Stimulated activated CD8-positive, alpha-beta memory T cell treated with anti-CD3 and anti-CD28 coated beads, Interleukin-4, amount 100 ng/mL, for 48 hours (primary cell): ENCODE measurements at regions not wholly inside any gene's neighbourhood (a gene's known extent, or its start where the extent isn't known, plus 50 kb on each side); places are given as distances from the start of the nearest gene placed in this dataset.

Source experiments
- DNase-seq: peaks from one replicate; pipeline ENCODE4 v3.0.0-alpha.2; 2020

DNA sequence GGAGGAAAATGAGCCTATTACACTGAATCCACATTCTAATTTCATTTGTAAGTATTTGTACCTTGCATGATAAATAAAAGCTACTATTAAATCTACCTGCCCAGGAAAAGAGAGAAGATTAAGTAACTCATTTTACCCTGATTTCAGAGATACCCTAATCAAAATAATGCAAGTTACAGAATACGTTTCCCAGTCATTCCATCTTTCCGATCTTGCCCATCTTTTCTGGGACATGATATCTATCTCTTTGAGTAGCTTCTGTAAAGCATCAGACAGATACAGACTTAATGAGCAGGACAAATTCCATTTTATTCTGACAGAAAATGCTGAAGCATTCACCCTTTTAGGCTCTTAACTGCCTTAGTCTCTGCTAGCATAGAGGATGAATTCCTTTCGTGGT is 56.6 kb downstream of the SPRY2 start:
- no peak for DNase-seq

DNA sequence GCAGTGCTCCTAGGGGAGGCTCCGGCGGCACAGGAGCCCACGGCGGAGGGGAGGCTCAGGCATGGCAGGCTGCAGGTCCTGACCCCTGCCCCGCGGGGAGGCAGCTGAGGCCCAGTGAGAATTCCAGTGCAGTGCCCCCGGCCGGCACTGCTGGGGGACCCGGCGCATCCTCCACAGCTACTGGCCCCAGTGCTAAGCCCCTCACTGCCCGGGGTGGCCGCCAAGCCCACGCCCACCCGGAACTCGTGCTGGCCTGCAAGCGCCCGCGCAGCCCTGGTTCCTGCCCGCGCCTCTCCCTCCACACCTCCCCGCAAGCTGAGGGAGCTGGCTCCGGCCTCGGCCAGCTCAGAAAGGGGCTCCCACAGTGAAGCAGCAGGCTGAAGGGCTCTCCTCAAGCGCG is 62.2 kb downstream of the SPRY2 start:
- no peak for DNase-seq

- DNase-seq: no peak
Measured at GRCh38 chr13:80276371-80277289, 64.3 kb downstream of the SPRY2 start.

DNA sequence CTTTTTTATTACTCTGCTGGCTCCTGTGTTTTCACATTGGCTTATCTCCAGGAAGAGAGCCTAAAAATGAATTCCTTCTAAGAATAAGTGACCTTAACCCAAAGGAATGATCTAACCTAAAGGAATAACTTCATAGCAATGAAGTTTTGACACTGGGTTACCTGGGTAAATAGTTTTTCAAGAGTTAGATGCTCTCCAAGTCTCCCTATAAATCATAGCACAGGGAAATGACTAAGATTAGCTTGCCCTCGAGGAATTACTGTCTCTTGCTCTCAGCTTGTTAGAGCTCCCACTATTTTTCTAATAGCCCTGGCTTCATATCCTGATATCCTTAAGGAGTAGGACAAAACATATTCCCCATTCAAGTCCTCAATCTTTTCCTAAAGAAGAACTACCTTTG is 66.3 kb downstream of the SPRY2 start:
- DNase-seq: no peak

DNA sequence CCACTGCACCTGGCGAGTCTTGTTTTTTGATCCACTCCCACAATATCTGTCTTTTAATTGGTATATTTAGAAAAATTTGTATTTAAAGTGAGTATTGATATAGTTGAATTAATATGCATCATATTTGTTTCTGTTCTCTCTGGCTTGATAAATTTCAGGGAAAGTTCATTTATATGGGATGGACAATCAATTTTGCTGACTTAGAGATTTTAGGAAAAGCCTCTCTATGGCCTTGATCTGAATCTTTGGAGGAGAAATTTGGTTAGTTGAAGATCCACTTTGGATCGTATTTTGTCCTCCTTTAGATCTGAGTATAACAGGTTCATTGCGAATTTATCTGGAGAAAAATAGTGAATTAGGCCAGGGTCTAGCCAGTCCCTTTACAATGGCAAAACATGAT is 67.2 kb downstream of the SPRY2 start:
- no peak for DNase-seq

GRCh38 chr13:80265348-80265747 is 75.6 kb downstream of the SPRY2 start:
- no peak for DNase-seq

- DNase-seq: no peak
Measured at GRCh38 chr13:80263745-80264513, 77.0 kb downstream of the SPRY2 start.

DNA sequence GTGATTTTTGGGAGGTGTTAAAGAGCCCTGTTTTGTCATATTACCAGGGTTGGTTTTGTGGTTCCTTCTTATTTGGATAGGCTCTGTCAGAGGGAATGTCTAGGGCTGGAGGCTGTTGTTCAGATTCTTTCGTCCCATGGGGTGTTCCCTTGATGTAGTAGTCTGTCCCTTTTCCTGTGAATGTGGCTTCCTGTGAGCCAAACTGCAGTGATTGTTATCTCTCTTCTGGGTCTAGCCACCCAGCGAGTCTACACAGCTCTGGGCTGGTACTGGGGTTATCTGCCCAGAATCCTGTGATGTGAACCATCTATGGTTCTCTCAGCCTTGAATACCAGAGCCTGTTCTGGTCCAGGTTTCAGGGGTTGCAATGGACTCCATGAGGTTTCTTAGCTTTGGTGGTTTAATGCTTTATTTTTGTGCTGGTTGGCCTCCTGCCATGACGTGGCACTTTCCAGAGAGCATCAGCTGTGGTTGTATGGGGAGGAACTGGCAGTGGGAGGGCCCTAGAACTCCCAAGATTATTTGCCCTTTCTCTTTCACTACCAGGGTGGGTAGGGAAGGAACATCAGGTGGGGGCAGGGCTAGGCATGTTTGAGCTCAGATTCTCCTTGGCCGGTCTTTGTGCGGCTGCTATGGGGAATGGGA is 78.8 kb downstream of the SPRY2 start:
- DNase-seq: no peak

DNA sequence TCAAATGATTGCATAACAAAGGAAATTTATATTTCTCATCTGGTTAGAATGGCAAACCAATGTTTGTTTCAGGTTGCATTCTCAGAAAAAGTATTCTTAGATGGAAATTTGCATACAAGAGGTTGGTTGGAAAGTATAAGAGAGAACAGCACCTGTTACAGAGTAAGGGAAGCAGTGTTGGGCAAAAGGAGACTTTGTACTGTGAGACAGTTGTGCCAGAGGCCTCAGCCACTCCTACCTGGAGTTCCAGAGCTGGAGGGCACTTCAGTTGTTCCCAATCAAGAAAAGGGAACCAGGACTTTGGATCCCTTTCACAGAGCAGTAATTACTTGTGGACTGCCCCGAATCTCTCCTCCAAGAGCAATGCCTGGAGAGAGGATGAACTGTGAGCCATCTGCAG is 81.8 kb downstream of the SPRY2 start:
- DNase-seq: no peak

DNA sequence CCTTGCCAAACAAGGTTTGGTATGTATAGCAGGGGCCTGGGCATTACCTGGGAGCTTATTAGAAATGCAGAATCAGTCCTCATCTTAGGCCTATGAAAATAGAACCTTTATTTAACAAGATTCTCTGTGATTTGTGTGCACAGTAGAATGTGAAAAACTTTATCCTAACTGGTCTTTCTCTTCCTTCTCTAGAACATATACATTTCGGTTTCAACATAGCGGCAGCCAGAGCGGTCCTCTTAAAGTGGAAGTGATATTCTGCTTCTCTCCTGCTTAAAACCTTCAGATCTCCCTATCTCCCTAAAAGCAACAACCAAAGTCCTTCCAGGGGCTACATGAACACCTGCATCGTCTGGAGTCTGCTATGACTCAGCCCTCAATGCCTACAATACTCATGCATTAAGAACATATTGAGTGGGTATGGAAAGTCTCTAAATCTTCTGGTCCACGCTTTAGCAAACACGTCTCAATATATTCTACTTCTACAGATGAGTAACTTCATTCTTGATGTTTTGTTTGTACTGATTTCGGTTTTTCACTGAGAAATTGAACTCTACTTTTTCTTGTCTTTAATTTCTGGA is 84.5 kb downstream of the SPRY2 start:
- no peak for DNase-seq

- no peak for DNase-seq
Measured at GRCh38 chr13:80255946-80256345, 85.0 kb downstream of the SPRY2 start.

DNA sequence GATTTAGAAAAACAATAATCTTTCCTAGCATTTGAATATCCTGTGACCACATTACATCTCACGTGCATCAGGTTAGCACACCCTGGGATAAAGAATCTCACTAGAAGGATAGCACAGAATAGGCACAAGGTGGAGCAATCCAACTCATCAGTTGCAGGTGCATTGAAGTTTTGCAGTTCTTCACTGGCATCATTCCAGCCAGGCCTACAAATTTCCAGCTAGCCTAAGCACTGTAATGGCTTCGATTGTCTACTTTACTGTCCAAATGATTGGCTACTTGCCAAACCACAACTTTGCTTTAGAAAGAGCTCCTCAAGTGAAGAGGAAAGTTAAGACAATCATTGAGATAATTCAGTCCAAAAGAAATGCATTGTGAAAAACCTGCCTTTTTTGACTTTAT is 89.5 kb downstream of the SPRY2 start:
- DNase-seq: no peak

- DNase-seq: no peak
Measured at GRCh38 chr13:80250213-80250810, 90.6 kb downstream of the SPRY2 start.

- no peak for DNase-seq
Measured at GRCh38 chr13:80249516-80250212, 91.3 kb downstream of the SPRY2 start.

GRCh38 chr13:80245162-80245733 is 95.7 kb downstream of the SPRY2 start:
- DNase-seq: no peak

DNA sequence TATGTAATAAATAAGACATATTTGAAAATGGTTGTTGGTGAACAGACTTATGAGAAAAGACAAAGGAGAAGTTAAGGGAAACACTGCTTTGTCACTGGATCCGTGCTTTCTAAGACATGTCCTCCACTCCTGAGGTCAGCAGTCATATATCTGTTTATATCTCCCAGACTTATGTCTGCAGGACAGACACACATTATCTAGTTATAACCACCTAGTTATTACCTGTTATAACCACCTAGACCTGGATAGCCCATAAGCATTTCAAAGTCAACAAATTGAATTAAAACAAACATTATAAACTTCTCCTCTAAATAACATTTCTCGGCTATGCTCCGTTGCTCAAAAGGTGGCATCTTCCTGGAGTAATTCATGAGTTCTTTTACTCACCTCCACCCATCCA is 96.4 kb downstream of the SPRY2 start:
- DNase-seq: no peak

DNA sequence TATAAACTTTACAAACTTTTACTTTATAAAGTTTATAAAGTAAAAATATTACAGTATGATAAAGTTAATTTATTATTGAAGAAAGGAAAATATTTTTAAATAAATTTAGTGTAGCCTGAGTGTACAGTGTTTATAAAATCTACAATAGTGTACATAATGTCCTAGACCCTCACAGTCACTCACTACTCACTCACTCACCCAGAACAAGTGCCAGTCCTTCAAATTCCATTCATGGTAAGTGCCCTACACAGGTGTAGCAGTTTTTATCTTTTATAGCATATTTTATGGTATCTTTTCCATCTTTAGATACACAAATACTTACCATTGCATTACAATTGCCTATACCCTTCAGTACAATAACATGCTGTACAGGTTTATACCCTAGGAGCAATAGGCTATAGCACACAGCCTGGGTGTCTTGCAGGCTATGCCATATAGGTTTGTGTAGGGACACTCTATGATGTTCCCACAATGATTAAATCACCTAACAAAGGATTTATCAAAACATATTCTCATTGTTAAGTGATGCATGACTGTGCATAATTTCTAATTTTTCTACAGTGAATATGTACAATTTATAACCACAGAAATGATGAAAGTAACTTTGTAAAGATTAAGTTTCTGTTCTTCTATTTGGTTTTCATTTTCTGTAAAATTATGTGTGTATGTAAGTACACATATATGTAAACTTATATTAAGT is 98.0 kb downstream of the SPRY2 start:
- no peak for DNase-seq

GRCh38 chr13:80239571-80240255 is 101.2 kb downstream of the SPRY2 start:
- no peak for DNase-seq

DNA sequence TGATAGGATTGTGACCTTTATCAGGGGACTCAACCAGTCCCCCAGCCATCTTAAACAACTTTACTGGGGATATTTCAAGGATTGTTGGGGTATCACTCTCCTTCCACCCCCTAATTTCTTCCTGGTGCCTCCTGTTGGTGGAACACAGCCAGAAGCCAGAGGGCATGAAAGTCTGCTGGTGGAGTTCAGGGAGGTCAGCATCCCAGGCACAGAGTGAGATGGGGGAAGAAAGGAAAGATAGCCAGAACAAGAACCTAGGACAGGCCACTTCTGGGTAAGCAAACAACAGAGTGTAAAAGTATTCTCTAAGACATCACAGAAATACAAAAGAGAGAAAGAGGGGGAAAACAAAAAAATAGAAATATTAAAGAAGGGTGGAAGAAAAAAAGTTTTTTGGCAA is 101.8 kb downstream of the SPRY2 start:
- DNase-seq: no peak

DNA sequence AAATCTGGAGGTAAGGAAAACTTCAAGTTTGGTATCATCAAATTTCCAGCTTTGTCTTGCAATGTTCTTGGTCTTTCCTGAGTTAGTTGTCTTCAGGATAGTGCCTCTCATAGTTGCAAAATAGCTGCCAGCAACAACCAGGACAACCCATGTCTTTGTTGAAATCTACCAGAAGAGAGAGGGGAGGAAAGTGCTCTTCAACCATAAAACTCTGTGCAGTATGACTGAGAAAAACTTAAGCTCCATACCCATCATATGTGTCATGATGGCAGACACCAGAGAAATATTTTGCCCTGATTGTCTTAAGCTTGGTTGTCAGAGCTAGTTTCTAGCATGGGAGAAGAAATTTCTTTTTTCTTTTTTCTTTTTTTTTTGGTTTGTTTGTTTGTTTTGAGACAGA is 103.3 kb downstream of the SPRY2 start:
- DNase-seq: no peak

GRCh38 chr13:80235967-80236302 is 105.0 kb downstream of the SPRY2 start:
- no peak for DNase-seq
